Erythroblast (primary cell): ENCODE measurements at regions not wholly inside any gene's neighbourhood (a gene's known extent, or its start where the extent isn't known, plus 50 kb on each side); places are given as distances from the start of the nearest gene placed in this dataset.

Source experiments
- GATA1 ChIP-seq: IDR thresholded peaks from 2 replicates; pipeline ENCODE4 v1.6.1; 2011; ENCODE audit warnings: low read depth, mild to moderate bottlenecking, control low read depth, low read length, moderate library complexity
- POLR2A ChIP-seq: IDR thresholded peaks from 2 replicates; pipeline ENCODE4 v1.6.1; 2011; ENCODE audit warnings: mild to moderate bottlenecking, low read length

GRCh38 chr6:141259807-141260206, 872.9 kb upstream of the GJE1 start:
- TF ChIP-seq POLR2A = no peak
- TF ChIP-seq GATA1 = no peak
